Neural crest cell (in vitro differentiated cells): ENCODE measurements at regions not wholly inside any gene's neighbourhood (a gene's known extent, or its start where the extent isn't known, plus 50 kb on each side); places are given as distances from the start of the nearest gene placed in this dataset.
"Not testable (repeated sequence)": the region's sequence is repeated elsewhere in the genome, so short reads cannot be mapped to it uniquely, and the experiment has no call there.

Experiments
- DNase-seq: peaks from one replicate; pipeline ENCODE4 v3.0.0; 2021; ENCODE audit warnings: low read depth, mixed read lengths, low spot score
- H3K27ac Mint-ChIP-seq: one replicate; pipeline ENCODE4 v1.8.0; 2021; ENCODE audit warnings: mild to moderate bottlenecking, mixed read lengths; ENCODE audit not compliant: unreplicated experiment
- H3K27me3 Mint-ChIP-seq: 2 replicates; pipeline ENCODE4 v1.8.0; 2021; ENCODE audit warnings: low read depth, mild to moderate bottlenecking, mixed read lengths
- H3K36me3 Mint-ChIP-seq: 2 replicates; pipeline ENCODE4 v1.8.0; 2021; ENCODE audit warnings: low read depth, mild to moderate bottlenecking, mixed read lengths
- H3K4me1 Mint-ChIP-seq: 2 replicates; pipeline ENCODE4 v1.8.0; 2021; ENCODE audit warnings: mixed read lengths
- H3K4me3 Mint-ChIP-seq: one replicate; pipeline ENCODE4 v1.8.0; 2021; ENCODE audit warnings: mild to moderate bottlenecking, mixed read lengths
- H3K9me3 Mint-ChIP-seq: 2 replicates; pipeline ENCODE4 v1.8.0; 2021; ENCODE audit warnings: mixed read lengths
- TF ChIP-seq, protein P1 (sequence below): fragments of 200-600 bp; sonication (generic); conservative IDR thresholded peaks from 2 replicates; pipeline ENCODE4 v1.5.0; 2021; ENCODE audit warnings: antibody characterized with exemption, mild to moderate bottlenecking

DNA sequence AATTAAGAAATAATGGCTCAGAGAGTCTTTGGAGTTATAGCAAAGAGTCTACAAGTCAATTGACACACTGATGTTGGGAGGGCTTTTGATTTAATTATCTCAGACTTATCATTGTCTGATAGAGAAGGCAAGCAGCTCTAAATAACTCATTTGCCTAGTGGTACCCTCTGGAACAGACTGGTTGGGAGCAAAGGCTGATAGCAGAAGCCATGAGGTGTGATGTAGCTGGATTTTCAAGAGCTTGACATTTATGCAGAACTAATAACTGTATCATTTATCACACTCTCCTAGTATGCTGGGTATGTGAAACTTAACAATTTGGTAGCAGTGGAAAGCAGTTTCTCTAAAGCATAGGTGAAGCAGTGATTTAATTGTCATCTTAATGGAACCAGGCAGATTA lies 380.6 kb downstream of the TENT5A start:
- no peaks in the 10 kb centered on the region for H3K9me3 Mint-ChIP-seq
- H3K27me3 Mint-ChIP-seq = no peaks in the 10 kb centered on the region
- H3K36me3 Mint-ChIP-seq = no peaks in the 10 kb centered on the region
- no peak overlapping the region for H3K27ac Mint-ChIP-seq
- TF ChIP-seq, protein P1, sequence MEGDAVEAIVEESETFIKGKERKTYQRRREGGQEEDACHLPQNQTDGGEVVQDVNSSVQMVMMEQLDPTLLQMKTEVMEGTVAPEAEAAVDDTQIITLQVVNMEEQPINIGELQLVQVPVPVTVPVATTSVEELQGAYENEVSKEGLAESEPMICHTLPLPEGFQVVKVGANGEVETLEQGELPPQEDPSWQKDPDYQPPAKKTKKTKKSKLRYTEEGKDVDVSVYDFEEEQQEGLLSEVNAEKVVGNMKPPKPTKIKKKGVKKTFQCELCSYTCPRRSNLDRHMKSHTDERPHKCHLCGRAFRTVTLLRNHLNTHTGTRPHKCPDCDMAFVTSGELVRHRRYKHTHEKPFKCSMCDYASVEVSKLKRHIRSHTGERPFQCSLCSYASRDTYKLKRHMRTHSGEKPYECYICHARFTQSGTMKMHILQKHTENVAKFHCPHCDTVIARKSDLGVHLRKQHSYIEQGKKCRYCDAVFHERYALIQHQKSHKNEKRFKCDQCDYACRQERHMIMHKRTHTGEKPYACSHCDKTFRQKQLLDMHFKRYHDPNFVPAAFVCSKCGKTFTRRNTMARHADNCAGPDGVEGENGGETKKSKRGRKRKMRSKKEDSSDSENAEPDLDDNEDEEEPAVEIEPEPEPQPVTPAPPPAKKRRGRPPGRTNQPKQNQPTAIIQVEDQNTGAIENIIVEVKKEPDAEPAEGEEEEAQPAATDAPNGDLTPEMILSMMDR = no peak
- H3K4me1 Mint-ChIP-seq = no peaks in the 10 kb centered on the region
- no peak overlapping the region for H3K4me3 Mint-ChIP-seq
- no peak for DNase-seq

DNA sequence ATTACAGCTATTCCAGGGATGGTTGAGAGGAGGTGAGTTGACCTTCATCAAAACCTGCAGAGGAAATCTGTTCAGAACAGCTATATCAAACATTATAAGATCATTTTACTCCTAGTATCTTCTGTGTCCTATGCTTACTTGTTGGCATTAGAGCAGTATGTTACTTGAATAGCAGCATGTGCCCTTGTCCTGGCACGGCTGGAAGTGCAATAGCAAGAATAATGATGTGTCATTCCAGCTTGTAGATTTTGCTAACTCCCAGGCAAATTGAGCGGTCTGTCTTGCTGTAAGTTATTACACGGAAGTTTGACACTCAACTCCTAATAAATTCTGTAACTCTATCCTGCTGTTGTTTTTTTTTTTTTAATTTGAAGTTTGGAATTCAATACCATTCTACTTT lies 385.5 kb downstream of the TENT5A start:
- no peaks in the 10 kb centered on the region for H3K27me3 Mint-ChIP-seq
- H3K4me3 Mint-ChIP-seq = no peak overlapping the region
- no peaks in the 10 kb centered on the region for H3K4me1 Mint-ChIP-seq
- no peaks in the 10 kb centered on the region for H3K9me3 Mint-ChIP-seq
- no peak for DNase-seq
- H3K36me3 Mint-ChIP-seq = no peaks in the 10 kb centered on the region
- TF ChIP-seq, protein P1 = no peak
- H3K27ac Mint-ChIP-seq = peak overlapping the region; percentile 85

DNA sequence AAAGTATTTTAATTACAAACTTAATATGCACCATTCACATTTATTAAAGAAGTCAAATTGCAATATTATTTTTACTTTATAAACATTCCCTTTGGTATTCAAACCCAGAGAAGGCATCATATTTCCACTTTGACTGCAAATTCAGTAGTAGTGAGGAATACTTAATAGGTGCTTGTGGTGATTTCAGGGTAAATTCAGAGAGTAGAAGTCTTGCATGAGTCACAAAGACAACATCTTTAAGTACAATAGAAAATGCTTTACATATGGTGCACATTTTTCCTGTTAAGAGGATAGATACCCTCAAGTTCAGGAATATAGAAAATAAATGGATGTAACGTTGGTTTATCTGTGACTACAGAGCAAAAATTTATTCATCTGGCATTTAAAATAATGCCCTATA lies 390.2 kb downstream of the TENT5A start:
- no peak overlapping the region for H3K27ac Mint-ChIP-seq
- H3K9me3 Mint-ChIP-seq = no peaks in the 10 kb centered on the region
- H3K36me3 Mint-ChIP-seq = no peaks in the 10 kb centered on the region

DNA sequence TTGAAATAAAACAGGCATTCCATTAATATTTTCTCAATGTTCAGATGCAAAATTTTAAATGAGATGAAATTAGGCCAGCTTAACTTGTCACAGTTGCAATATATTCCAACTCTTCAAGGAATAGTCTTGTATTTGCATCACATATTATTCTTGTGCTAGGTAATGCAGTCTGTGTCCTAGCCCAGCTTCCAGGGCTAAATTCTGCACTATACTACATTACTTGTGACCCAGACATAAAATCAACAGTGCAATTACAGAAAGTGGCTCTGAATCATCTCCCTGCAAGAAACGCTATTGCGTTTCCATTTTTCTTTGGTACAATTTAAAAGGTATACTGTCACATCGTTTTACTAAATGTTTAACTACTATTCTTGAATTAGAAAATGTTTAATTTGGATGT lies 399.2 kb downstream of the TENT5A start:
- no peaks in the 10 kb centered on the region for H3K9me3 Mint-ChIP-seq
- H3K27me3 Mint-ChIP-seq = no peaks in the 10 kb centered on the region
- H3K4me1 Mint-ChIP-seq = no peaks in the 10 kb centered on the region
- TF ChIP-seq, protein P1 = no peak
- no peak for DNase-seq
- no peaks in the 10 kb centered on the region for H3K36me3 Mint-ChIP-seq
- no peak overlapping the region for H3K4me3 Mint-ChIP-seq
- H3K27ac Mint-ChIP-seq = no peak overlapping the region

More for the DNA sequence above, 390.2 kb downstream of the TENT5A start:
- TF ChIP-seq, protein P1 = no peak
- no peaks in the 10 kb centered on the region for H3K27me3 Mint-ChIP-seq
- DNase-seq = no peak
- no peak overlapping the region for H3K4me3 Mint-ChIP-seq
- H3K4me1 Mint-ChIP-seq = no peaks in the 10 kb centered on the region

DNA sequence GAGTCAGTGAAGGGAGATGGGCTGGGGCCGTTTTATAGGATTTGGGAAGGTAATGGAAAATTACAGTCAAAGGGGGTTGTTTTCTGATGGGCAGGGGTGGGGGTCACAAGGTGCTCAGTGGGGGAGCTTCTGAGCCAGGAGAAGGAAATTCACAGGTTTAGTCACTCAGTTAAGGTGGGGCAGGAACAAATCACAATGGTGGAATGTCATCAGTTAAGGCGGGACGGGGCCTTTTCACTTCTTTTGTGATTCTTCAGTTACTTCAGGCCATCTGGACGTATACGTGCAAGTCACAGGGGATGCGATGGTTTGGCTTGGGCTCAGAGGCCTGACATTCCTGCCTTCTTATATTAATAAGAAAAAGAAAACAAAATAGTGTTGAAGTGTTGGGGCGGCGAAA lies 408.5 kb downstream of the TENT5A start:
- H3K27me3 Mint-ChIP-seq, DNase-seq, H3K9me3 Mint-ChIP-seq, H3K4me3 Mint-ChIP-seq, H3K4me1 Mint-ChIP-seq, H3K27ac Mint-ChIP-seq, H3K36me3 Mint-ChIP-seq: not testable (repeated sequence)

DNA sequence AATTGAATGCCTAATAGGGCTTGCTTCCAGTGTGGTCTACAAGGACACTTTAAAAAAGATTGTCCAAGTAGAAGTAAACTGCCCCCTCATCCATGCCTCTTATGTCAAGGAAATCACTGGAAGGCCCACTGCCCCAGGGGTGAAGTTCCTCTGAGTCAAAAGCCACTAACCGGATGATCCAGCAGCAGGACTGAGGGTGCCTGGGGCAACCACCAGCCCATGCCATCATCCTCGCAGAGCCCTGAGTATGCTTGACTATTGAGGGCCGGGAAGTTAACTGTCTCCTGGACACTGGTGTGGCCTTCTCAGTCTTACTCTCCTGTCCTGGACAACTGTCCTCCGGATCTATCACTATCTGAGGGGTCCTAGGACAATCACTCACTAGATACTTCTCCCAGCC lies 411.5 kb downstream of the TENT5A start:
- no peak for DNase-seq
- Mint-ChIP-seq H3K4me3 (no peak overlapping the region), H3K4me1 (no peaks in the 10 kb centered on the region), H3K27ac (no peak overlapping the region), H3K9me3 (peaks cover 8% of the 10 kb centered on the region), H3K36me3 (no peaks in the 10 kb centered on the region), H3K27me3 (no peaks in the 10 kb centered on the region)
- TF ChIP-seq, protein P1 = no peak
